ENCODE measurements at regions not wholly inside any gene's neighbourhood (a gene's known extent, or its start where the extent isn't known, plus 50 kb on each side); places are given as distances from the start of the nearest gene placed in this dataset.

DNA sequence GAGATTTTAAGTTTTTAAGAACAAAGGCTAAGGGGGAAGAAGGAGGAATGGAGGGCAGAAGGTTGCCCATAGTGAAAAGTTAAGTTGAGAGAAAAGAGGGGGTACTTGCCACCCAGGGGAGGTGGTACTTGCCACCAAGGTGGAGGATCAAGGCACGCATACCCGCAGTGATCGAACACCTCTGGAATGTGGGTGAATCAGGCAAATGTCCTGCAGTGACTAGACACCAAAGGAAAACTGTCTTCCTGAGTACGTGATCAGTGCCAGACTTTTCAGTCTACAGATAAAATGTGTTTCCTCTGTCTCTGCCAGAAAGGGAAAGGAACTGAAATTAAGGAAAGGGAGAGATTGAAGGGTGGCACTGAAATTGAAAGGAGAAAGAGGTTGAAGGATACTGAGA lies 2285.3 kb downstream of the TP53TG3F start:
- Histone ChIP-seq H3K4me3 (no peak overlapping the region), H3K27ac (no peak overlapping the region), H3K4me1 (replicated peaks in 1 of 2) (no peaks in the 10 kb centered on the region)
- 0 to 82% (median 37%) methylated on average over 1 to 4 of the region's 4 CpGs; no CpG with 5 or more reads in 1 of the 10 experiments for WGBS, 10 experiments
- in situ Hi-C loops (cut with MboI; ENCODE audit: low pct_unique_long_range_greater_than_20kb in 2 of 9, low sequenced_read_pairs in 9 of 9, unreplicated experiment in 9 of 9) = no loop called here
- ATAC-seq (replicated peaks in 6 of 8) = no peak

DNA sequence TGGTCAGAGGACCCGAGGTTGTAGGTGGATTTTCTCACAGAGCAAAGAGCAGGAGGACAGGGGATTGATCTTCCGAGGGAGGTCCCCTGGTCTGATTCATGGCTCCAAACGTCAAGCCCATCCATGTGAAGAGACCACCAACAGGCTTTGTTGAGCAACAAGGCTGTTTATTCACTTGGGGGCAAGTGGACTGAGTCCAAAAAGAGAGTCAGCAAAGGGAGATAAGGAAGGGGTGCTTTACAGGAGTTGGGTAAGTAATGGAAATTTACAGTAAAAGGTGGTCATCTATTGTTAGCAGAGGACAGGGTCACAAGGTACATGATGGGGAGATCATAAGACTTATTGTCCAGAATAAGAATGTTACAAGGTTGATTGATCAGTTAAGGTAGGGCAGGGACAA lies 2285.8 kb downstream of the TP53TG3F start:
- ATAC-seq (replicated peaks in 6 of 8) = no peak
- WGBS, 10 experiments = 0 to 60% (median 13%) methylated on average over 1 to 3 of the region's 3 CpGs; no CpG with 5 or more reads in 1 of the 10 experiments
- H3K4me1 ChIP-seq (replicated peaks in 1 of 2) = no peaks in the 10 kb centered on the region
- no peak overlapping the region for H3K27ac ChIP-seq
- H3K4me3 ChIP-seq = no peak overlapping the region
- in situ Hi-C loops (cut with MboI; ENCODE audit: low pct_unique_long_range_greater_than_20kb in 2 of 9, low sequenced_read_pairs in 9 of 9, unreplicated experiment in 9 of 9) = no loop called here

DNA sequence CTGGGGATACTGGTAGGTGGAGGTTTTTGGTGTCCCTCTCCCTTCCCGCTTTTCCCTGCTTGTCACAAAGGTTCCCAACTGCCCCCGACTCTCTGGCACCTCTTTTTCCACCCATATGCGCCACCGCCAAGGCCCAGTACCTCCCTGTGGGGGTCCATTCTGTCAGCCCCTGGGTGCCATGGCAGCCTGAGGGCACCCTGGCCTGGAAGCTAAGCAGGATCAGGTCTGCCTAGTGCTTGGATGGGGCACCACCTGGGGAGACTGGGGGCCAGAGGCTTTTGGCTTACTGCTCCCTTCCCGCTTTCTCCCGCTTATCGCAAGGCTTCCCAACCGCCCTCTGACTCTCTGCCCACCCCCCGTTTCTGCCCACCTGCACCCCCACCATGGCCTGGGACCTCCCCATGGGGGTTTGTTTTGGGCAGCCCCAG lies 2286.4 kb downstream of the TP53TG3F start:
- in situ Hi-C loops (cut with MboI; ENCODE audit: low pct_unique_long_range_greater_than_20kb in 2 of 9, low sequenced_read_pairs in 9 of 9, unreplicated experiment in 9 of 9) = no loop called here
- no peak overlapping the region for H3K27ac ChIP-seq
- H3K4me1 ChIP-seq (replicated peaks in 1 of 2) = no peaks in the 10 kb centered on the region
- no peak overlapping the region for H3K4me3 ChIP-seq
- ATAC-seq (replicated peaks in 6 of 8) = no peak
- WGBS, 10 experiments = 33 to 100% (median 92%) methylated on average over 1 to 5 of the region's 9 CpGs; no CpG with 5 or more reads in 7 of the 10 experiments

DNA sequence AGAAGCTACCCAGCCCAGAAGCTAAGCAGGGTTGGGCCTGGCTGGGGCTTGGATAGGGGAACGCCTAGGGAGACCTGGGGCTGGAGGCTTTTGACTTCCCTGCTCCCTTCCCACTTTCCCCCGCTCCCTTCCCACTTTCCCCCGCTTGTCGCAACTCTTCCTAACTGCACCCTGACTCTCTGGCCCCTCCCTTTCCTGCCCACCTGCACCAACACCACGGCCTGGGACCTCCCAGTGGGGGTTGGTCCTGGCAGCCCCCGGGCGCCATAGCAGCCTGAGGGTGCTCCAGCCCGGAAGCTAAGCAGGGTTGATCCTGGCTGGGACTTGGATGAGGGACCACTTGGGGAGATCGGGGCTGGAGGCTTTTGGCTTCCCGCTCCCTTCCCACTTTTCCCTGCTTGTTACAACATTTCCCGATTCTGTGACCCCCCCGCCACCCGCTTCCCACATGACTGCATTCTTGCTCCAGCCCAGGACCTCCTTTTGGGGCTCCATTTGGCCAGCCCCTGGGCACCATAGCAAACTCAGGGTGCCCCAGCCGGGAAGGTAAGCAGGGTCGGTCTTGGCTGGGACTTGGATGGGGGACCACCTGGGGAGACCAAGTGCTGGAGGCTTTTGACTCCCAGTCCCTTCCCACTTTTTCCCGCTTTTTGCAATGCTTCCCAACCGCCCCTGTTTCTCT lies 2287.0 kb downstream of the TP53TG3F start:
- ATAC-seq (replicated peaks in 6 of 8) = no peak
- Histone ChIP-seq H3K4me3 (no peak overlapping the region), H3K27ac (no peak overlapping the region), H3K4me1 (replicated peaks in 1 of 2) (no peaks in the 10 kb centered on the region)
- in situ Hi-C loops (cut with MboI; ENCODE audit: low pct_unique_long_range_greater_than_20kb in 2 of 9, low sequenced_read_pairs in 9 of 9, unreplicated experiment in 9 of 9) = no loop called here
- WGBS, 10 experiments = 40 to 89% (median 60%) methylated on average over 1 to 6 of the region's 17 CpGs; no CpG with 5 or more reads in 3 of the 10 experiments

DNA sequence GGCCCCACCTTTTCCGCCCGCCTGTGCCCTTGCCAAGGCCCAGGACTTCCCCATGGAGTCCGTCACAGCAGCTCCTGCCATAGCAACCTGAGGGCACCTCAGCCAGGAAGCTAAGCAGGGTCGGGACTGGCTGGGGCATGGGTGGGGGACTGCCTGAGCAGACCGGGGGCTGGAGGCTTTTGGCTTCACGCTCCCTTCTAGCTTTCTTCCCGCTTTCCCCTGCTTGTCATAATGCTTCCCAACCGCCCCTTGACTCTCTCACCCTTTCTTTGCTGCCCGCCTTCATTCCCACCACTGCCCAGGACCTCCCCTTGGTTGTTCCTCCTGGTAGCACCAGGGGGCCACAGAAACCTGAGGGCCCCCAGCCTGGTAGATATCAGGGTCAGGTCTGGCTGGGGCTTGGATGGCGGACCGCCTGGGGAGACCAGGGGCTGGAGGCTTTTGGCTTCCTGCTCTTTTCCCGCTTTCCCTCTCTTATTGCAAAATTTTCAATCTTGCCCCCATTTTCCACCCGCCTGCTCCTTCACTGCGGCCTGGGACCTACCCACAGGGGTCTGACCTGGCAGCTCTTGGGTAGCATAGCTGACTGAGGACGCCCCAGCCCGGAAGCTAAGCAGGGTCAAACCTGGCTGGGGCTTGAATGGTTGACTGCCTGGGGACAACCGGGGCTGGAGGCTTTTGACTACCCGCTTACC lies 2287.7 kb downstream of the TP53TG3F start:
- no peak overlapping the region for H3K27ac ChIP-seq
- in situ Hi-C loops (cut with MboI; ENCODE audit: low pct_unique_long_range_greater_than_20kb in 2 of 9, low sequenced_read_pairs in 9 of 9, unreplicated experiment in 9 of 9) = no loop called here
- 25 to 100% (median 93%) methylated on average over 1 to 6 of the region's 18 CpGs; no CpG with 5 or more reads in 3 of the 10 experiments for WGBS, 10 experiments
- no peak overlapping the region for H3K4me3 ChIP-seq
- ATAC-seq (replicated peaks in 6 of 8) = no peak
- H3K4me1 ChIP-seq (replicated peaks in 1 of 2) = no peaks in the 10 kb centered on the region

DNA sequence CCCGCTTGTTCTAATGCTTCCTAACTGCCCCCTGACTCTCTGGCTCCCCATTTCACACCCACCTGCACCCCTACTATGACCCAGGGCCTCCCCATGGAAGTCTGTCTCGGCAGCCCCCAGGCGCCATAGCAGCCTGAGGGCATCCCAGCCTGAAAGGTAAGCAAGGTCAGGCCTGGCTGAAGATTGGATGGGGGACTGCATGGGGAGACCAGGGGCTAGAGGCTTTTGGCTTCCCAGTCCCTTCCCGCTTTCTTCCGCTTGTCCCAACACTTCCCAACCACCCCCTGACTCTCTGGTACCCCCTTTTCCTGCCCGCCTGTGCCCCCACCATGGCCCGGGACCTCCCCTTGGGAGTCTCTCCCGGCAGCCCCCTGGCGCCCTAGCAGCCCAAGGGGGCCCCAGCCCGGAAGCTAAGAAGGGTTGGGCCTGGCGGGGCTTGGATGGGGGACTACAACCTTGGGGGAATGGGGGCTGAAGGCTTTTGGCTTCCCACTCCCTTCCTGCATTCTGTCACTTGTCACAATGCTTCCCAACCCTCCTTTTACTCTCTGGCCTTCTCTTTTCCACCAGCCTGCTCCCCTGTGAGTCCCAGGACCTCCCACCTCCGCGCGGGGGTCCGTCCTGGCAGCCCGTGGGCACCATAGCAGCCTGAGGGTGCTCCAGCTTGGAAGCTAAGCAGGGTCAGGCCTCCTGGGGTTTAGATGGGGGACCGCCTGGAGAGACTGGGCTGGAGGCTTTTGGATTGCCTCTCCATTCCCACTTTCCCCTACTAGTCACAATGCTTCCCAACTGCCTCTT lies 2288.4 kb downstream of the TP53TG3F start:
- no peak overlapping the region for H3K4me3 ChIP-seq
- no peaks in the 10 kb centered on the region for H3K4me1 ChIP-seq (replicated peaks in 1 of 2)
- WGBS, 10 experiments = no CpG with 5 or more reads among the region's 17 CpGs
- ATAC-seq (replicated peaks in 6 of 8) = no peak
- no peak overlapping the region for H3K27ac ChIP-seq
- in situ Hi-C loops (cut with MboI; ENCODE audit: low pct_unique_long_range_greater_than_20kb in 2 of 9, low sequenced_read_pairs in 9 of 9, unreplicated experiment in 9 of 9) = no loop called here

DNA sequence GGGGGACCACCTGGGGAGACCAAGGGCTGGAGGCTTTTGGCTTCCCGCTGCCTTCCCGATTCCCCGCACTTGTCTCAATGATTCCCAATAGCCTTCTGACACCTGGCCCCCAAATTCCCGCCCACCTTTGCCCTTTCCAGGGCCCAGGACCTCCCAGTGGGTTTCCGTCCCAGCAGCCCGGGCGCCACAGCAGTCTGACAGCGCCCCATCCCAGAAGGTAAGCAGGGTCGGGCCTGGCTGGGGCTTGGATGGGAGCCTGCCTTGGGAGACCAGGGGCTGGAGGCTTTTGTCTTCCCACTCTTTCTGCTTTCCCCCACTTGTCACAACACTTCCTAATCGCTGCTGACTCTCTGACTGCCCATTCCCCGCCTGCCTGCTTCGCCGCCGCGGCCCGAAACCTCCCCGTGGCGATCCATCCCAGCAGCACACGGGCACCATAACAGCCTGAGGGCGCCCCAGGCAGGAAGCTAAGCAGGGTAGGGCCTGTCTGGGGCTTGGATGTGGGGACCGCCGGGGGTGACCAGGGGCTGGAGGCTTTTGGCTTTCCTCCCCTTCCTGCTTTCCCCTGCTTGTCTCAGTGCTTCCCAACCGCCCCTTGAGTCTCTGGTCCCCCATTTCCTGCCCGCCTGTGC lies 2289.3 kb downstream of the TP53TG3F start:
- 33 to 80% (median 53%) methylated on average over 1 to 4 of the region's 24 CpGs; no CpG with 5 or more reads in 6 of the 10 experiments for WGBS, 10 experiments
- in situ Hi-C loops (cut with MboI; ENCODE audit: low pct_unique_long_range_greater_than_20kb in 2 of 9, low sequenced_read_pairs in 9 of 9, unreplicated experiment in 9 of 9) = no loop called here

DNA sequence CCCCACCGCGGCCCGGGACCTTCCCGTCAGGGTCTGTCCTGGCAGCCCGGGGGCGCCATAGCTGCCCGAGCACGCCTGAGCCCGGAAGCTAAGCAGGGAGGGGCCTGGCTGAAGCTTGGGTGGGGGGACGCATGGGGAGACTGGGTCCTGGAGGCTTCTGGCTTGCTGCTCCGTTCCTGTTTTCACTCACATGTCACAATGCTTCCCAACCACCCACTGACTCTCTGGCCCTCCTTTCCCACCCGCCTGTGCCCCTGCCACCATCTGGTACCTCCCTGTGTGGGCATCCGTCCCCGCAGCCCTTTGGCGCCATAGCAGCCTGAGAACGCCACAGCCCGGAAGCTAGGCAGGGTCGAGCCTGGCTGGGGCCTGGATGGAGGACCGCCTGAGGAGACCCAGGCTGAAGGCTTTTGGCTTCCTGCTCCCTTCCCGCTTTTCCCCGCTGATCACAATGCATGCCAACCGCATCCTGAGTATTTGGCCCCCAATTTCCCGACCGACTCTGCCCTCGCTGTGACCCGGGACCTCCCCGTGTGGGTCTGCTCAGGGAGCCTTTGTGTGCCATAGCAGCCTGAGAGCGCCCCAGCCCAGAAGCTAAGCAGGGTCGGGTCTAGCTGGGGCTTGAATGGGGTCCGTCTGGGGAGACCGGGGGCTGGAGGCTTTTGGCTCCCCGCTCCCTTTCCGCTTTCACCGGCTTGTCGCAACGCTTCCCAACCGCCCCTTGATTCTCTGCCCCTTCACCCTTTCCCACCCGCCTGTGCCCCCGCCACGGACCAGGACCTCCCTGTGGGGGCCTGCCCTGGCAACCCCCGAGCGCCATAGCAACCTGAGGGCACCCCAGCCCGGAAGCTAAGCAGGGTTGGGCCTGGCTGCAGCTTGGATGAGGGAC lies 2290.1 kb downstream of the TP53TG3F start:
- no peaks in the 10 kb centered on the region for H3K4me1 ChIP-seq (replicated peaks in 1 of 2)
- H3K27ac ChIP-seq = no peak overlapping the region
- H3K4me3 ChIP-seq = no peak overlapping the region
- in situ Hi-C loops (cut with MboI; ENCODE audit: low pct_unique_long_range_greater_than_20kb in 2 of 9, low sequenced_read_pairs in 9 of 9, unreplicated experiment in 9 of 9) = no loop called here
- no peak for ATAC-seq (replicated peaks in 6 of 8)
- WGBS, 10 experiments = 60 to 100% (median 87%) methylated on average over 1 to 4 of the region's 43 CpGs; no CpG with 5 or more reads in 6 of the 10 experiments

More for the DNA sequence above, 2289.3 kb downstream of the TP53TG3F start:
- no peak overlapping the region for H3K4me3 ChIP-seq
- H3K27ac ChIP-seq = no peak overlapping the region
- no peak for ATAC-seq (replicated peaks in 6 of 8)
- no peaks in the 10 kb centered on the region for H3K4me1 ChIP-seq (replicated peaks in 1 of 2)

DNA sequence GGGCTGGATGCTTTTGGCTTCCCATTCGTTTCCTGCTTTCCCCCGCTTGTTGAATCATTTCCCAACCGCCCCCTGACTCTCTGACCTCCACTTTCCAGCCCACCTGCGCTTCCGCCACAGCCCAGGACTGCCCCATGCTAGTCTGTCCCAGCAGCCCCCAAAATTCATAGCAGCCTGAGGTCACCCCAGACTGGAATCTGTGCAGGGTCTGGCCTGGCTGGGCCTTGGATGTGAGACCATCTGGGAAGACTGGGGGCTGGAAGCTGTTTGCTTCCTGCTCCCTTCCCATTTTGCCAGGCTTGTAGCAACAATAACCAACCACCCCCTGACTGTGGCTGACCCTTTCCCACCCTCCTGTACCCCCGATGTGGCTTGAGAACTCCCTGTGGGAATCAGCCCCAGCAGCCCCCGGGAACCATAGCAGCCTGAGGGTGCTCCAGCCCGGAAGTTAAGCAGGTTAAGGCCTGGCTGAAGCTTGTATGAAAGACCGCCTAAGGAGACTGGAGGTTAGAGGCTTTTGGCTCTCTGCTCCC lies 2290.8 kb downstream of the TP53TG3F start:
- ATAC-seq (replicated peaks in 6 of 8) = no peak
- in situ Hi-C loops (cut with MboI; ENCODE audit: low pct_unique_long_range_greater_than_20kb in 2 of 9, low sequenced_read_pairs in 9 of 9, unreplicated experiment in 9 of 9) = no loop called here
- Histone ChIP-seq H3K4me1 (replicated peaks in 1 of 2) (no peaks in the 10 kb centered on the region), H3K4me3 (no peak overlapping the region), H3K27ac (no peak overlapping the region)
- 53% methylated on average over 3 of the region's 9 CpGs; no CpG with 5 or more reads in 9 of the 10 experiments for WGBS, 10 experiments

DNA sequence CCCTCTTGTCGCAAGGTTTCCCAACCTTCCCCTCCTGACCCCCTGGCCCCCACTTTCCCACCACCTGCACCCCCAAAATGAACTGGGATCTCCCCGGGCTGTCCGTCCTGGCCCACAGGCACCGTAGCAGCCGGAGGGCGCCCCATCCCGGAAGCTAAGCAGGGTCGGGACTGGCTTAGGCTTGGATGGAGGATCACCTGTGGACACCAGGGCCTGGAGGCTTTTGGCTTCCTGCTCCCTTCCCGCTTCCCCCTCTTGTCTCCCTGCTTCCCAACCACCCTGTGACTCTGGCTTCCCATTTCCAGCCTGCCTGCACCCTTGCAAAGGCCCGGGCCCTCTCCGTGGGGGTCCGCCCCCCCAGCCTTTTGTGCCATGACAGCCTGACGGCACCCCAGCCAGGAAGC lies 2291.3 kb downstream of the TP53TG3F start:
- WGBS, 10 experiments = no CpG with 5 or more reads among the region's 13 CpGs
- Histone ChIP-seq H3K27ac (no peak overlapping the region), H3K4me3 (no peak overlapping the region), H3K4me1 (replicated peaks in 1 of 2) (no peaks in the 10 kb centered on the region)
- ATAC-seq (replicated peaks in 6 of 8) = no peak
- in situ Hi-C loops (cut with MboI; ENCODE audit: low pct_unique_long_range_greater_than_20kb in 2 of 9, low sequenced_read_pairs in 9 of 9, unreplicated experiment in 9 of 9) = no loop called here

DNA sequence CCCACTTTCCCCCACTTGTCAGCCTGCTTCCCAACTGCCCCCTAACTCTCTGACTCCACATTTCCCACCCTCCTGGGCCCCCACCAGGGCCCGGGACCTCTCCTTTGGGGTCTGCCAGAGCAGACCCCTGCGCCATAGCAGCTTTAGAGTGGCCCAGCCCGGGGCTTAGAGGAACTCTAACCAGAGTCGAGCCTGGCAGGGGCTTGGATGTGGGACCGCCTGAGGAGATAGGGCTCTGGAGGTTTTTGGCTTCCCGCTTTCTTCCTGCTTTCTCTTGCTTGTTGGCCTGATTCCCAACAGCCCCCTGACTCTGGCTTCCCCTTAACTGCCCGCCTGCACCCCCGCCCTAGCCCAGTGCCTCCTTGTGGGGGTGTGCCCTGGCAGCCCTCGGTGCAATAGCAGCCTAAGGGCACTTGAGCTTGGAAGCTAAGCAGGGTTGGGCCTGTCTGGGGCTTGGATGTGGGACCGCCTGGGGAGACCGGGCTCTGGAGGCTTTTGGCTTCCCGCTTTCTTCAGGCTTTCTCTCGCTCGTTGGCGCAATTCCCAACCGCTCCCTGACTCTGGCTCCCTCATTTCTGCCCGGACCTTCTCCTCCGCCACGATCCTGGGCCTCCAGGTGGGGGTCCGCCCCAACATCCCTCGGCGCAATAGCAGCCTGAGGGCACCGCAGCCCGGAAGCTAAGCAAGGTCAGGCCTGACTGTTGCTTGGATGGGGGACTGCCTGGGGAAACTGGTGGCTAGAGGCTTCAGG lies 2292.0 kb downstream of the TP53TG3F start:
- H3K4me3 ChIP-seq = no peak overlapping the region
- 40 to 94% (median 80%) methylated on average over 1 to 6 of the region's 24 CpGs; no CpG with 5 or more reads in 5 of the 10 experiments for WGBS, 10 experiments
- no peak overlapping the region for H3K27ac ChIP-seq
- no peaks in the 10 kb centered on the region for H3K4me1 ChIP-seq (replicated peaks in 1 of 2)
- ATAC-seq (replicated peaks in 6 of 8) = no peak
- in situ Hi-C loops (cut with MboI; ENCODE audit: low pct_unique_long_range_greater_than_20kb in 2 of 9, low sequenced_read_pairs in 9 of 9, unreplicated experiment in 9 of 9) = no loop called here

Measured in motor neuron (in vitro differentiated cells).